ENCODE measurements at regions not wholly inside any gene's neighbourhood (a gene's known extent, or its start where the extent isn't known, plus 50 kb on each side); places are given as distances from the start of the nearest gene placed in this dataset.

- TF ChIP-seq CTCF (IDR thresholded peaks at IDR 0.05; ENCODE audit: low read length): no peak
- TF ChIP-seq EZH2phosphoT487 (IDR thresholded peaks at IDR 0.05; ENCODE audit: low read length): no peak
Observed at GRCh38 chr2:125553768-125554167, 1102.2 kb upstream of the GYPC start.
